HAP-1 (cell line): ENCODE measurements at regions not wholly inside any gene's neighbourhood (a gene's known extent, or its start where the extent isn't known, plus 50 kb on each side); places are given as distances from the start of the nearest gene placed in this dataset.
"Not testable (repeated sequence)": the region's sequence is repeated elsewhere in the genome, so short reads cannot be mapped to it uniquely, and the experiment has no call there.

ENCODE experiments used
- DNase-seq, 2 experiments: peaks; one replicate each; pipeline ENCODE4 v3.0.0-alpha.2; 2016 to 2020; ENCODE audit warnings: low spot score in 2 of 2
- H3K27me3 ChIP-seq: fragments of 250-450 bp; sonication (Bioruptor Pico); 2 replicates; pipeline ENCODE4 v1.5.1; 2020; ENCODE audit warnings: low read depth, mild to moderate bottlenecking, moderate library complexity
- H3K36me3 ChIP-seq: fragments of 250-450 bp; sonication (Bioruptor Pico); replicated peaks from 2 replicates; pipeline ENCODE4 v1.5.1; 2020; ENCODE audit warnings: mild to moderate bottlenecking
- H3K4me1 ChIP-seq: fragments of 250-450 bp; sonication (Bioruptor Pico); 2 replicates; pipeline ENCODE4 v1.5.1; 2020; ENCODE audit warnings: mild to moderate bottlenecking
- H3K4me3 ChIP-seq: fragments of 250-450 bp; sonication (Bioruptor Pico); 2 replicates; pipeline ENCODE4 v1.5.1; 2020; ENCODE audit warnings: mild to moderate bottlenecking, moderate library complexity
- H3K9me3 ChIP-seq: fragments of 250-450 bp; sonication (Bioruptor Pico); 2 replicates; pipeline ENCODE4 v1.5.1; 2020; ENCODE audit warnings: mild to moderate bottlenecking, moderate library complexity
- in situ Hi-C: fragments of 300-500 bp; cut with MboI; formaldehyde crosslinking; loops from 3 replicates; pipeline ENCODE4 v1.14.3; 2020; ENCODE audit warnings: low sequenced_read_pairs, inconsistent platforms, mixed read lengths

- DNase-seq = no peak
- Histone ChIP-seq H3K27me3 (no peaks in the 10 kb centered on the region), H3K4me1 (no peaks in the 10 kb centered on the region), H3K9me3 (no peaks in the 10 kb centered on the region), H3K4me3 (no peak overlapping the region), H3K36me3 (no peaks in the 10 kb centered on the region)
- in situ Hi-C loops = no loop called here
Measured at GRCh38 chr14:98931126-98931525, 340.9 kb downstream of the BCL11B start.

- Histone ChIP-seq H3K36me3 (no peaks in the 10 kb centered on the region), H3K27me3 (no peaks in the 10 kb centered on the region), H3K4me3 (no peak overlapping the region), H3K4me1 (no peaks in the 10 kb centered on the region), H3K9me3 (no peaks in the 10 kb centered on the region)
- in situ Hi-C loops = no loop called here
- DNase-seq = no peak
Measured at GRCh38 chr14:98931911-98932310, 340.1 kb downstream of the BCL11B start.

- Histone ChIP-seq H3K36me3 (no peaks in the 10 kb centered on the region), H3K4me3 (no peak overlapping the region), H3K4me1 (no peaks in the 10 kb centered on the region), H3K27me3 (no peaks in the 10 kb centered on the region), H3K9me3 (no peaks in the 10 kb centered on the region)
- no peak for DNase-seq
- in situ Hi-C loops = no loop called here
Measured at GRCh38 chr14:98932431-98933325, 339.3 kb downstream of the BCL11B start.

- H3K4me1 ChIP-seq, H3K9me3 ChIP-seq, H3K27me3 ChIP-seq, DNase-seq, H3K4me3 ChIP-seq, in situ Hi-C loops, H3K36me3 ChIP-seq: not testable (repeated sequence)
Measured at GRCh38 chr14:98934569-98934968, 337.4 kb downstream of the BCL11B start.

- no peaks in the 10 kb centered on the region for H3K9me3 ChIP-seq
- in situ Hi-C loops = no loop called here
Measured at GRCh38 chr14:98935921-98936320, 336.1 kb downstream of the BCL11B start.

GRCh38 chr14:98937021-98937420 is 335.0 kb downstream of the BCL11B start:
- no peaks in the 10 kb centered on the region for H3K27me3 ChIP-seq
- no peaks in the 10 kb centered on the region for H3K36me3 ChIP-seq
- in situ Hi-C loops = no loop called here
- no peaks in the 10 kb centered on the region for H3K9me3 ChIP-seq
- H3K4me1 ChIP-seq = peaks cover 13% of the 10 kb centered on the region
- DNase-seq = no peak
- H3K4me3 ChIP-seq = no peak overlapping the region

More at GRCh38 chr14:98935921-98936320, 336.1 kb downstream of the BCL11B start:
- no peaks in the 10 kb centered on the region for H3K27me3 ChIP-seq
- H3K36me3 ChIP-seq = no peaks in the 10 kb centered on the region
- no peak for DNase-seq
- peaks cover 13% of the 10 kb centered on the region for H3K4me1 ChIP-seq
- H3K4me3 ChIP-seq = no peak overlapping the region

- H3K4me3 ChIP-seq = no peak overlapping the region
- DNase-seq = no peak
- no peaks in the 10 kb centered on the region for H3K9me3 ChIP-seq
- H3K36me3 ChIP-seq = no peaks in the 10 kb centered on the region
- peaks cover 13% of the 10 kb centered on the region for H3K4me1 ChIP-seq
- H3K27me3 ChIP-seq = no peaks in the 10 kb centered on the region
- in situ Hi-C loops = no loop called here
Measured at GRCh38 chr14:98937712-98938505, 334.1 kb downstream of the BCL11B start.

- no peaks in the 10 kb centered on the region for H3K9me3 ChIP-seq
- H3K27me3 ChIP-seq = no peaks in the 10 kb centered on the region
- H3K4me1 ChIP-seq = peaks cover 13% of the 10 kb centered on the region
- no peaks in the 10 kb centered on the region for H3K36me3 ChIP-seq
- no peak for DNase-seq
- in situ Hi-C loops = no loop called here
- no peak overlapping the region for H3K4me3 ChIP-seq
Measured at GRCh38 chr14:98940693-98941437, 331.1 kb downstream of the BCL11B start.

- Histone ChIP-seq H3K36me3 (no peaks in the 10 kb centered on the region), H3K27me3 (no peaks in the 10 kb centered on the region), H3K9me3 (no peaks in the 10 kb centered on the region), H3K4me3 (no peak overlapping the region), H3K4me1 (peaks cover 13% of the 10 kb centered on the region)
- in situ Hi-C loops = no loop called here
- no peak for DNase-seq
Measured at GRCh38 chr14:98941481-98941880, 330.5 kb downstream of the BCL11B start.

- in situ Hi-C loops = no loop called here
- no peak for DNase-seq
- Histone ChIP-seq H3K36me3 (no peaks in the 10 kb centered on the region), H3K4me1 (peaks cover 13% of the 10 kb centered on the region), H3K27me3 (no peaks in the 10 kb centered on the region), H3K9me3 (no peaks in the 10 kb centered on the region), H3K4me3 (no peak overlapping the region)
Measured at GRCh38 chr14:98943907-98944306, 328.1 kb downstream of the BCL11B start.

GRCh38 chr14:98944989-98945388 is 327.0 kb downstream of the BCL11B start:
- no peak for DNase-seq
- Histone ChIP-seq H3K9me3 (no peaks in the 10 kb centered on the region), H3K36me3 (no peaks in the 10 kb centered on the region), H3K4me1 (peaks cover 9% of the 10 kb centered on the region), H3K4me3 (no peak overlapping the region), H3K27me3 (no peaks in the 10 kb centered on the region)
- in situ Hi-C loops = no loop called here

- Histone ChIP-seq H3K9me3 (no peaks in the 10 kb centered on the region), H3K27me3 (no peaks in the 10 kb centered on the region), H3K4me1 (peaks cover under 1% of the 10 kb centered on the region; the same call in 1 of the 2 replicates), H3K36me3 (no peaks in the 10 kb centered on the region), H3K4me3 (no peak overlapping the region)
- DNase-seq = no peak
- in situ Hi-C loops = no loop called here
Measured at GRCh38 chr14:98945611-98946570, 326.1 kb downstream of the BCL11B start.

GRCh38 chr14:98946940-98947339 is 325.1 kb downstream of the BCL11B start:
- in situ Hi-C loops = no loop called here
- H3K36me3 ChIP-seq = no peaks in the 10 kb centered on the region
- H3K4me3 ChIP-seq = no peak overlapping the region
- no peaks in the 10 kb centered on the region for H3K4me1 ChIP-seq
- no peaks in the 10 kb centered on the region for H3K27me3 ChIP-seq
- DNase-seq = no peak
- H3K9me3 ChIP-seq = no peaks in the 10 kb centered on the region
